Lung (tissue), 11 donors: ENCODE measurements at regions not wholly inside any gene's neighbourhood (a gene's known extent, or its start where the extent isn't known, plus 50 kb on each side); places are given as distances from the start of the nearest gene placed in this dataset.

Source experiments
- ATAC-seq: fragments of 200-7000 bp; cut with Tn5 transposase; one replicate; pipeline ENCODE4 v1.9.1; 2020; ENCODE audit warnings: moderate number of reproducible peaks; ENCODE audit not compliant: insufficient read depth, low FRiP score
- DNase-seq, 3 donors: peaks; one replicate each; pipeline ENCODE4 v3.0.0-alpha.2; 2013 to 2017
- H3K27ac ChIP-seq, 2 donors: one replicate each; pipeline ENCODE4 v1.5.1; 2013; ENCODE audit warnings: mild to moderate bottlenecking in 2 of 2, moderate library complexity in 2 of 2, control low read depth in 1 of 2, inconsistent platforms in 1 of 2, low read depth in 1 of 2, low read length in 1 of 2
- H3K27me3 ChIP-seq, 3 donors: one replicate each; pipeline ENCODE4 v1.5.1; 2013; ENCODE audit warnings: low read length in 2 of 3; ENCODE audit not compliant: control insufficient read depth in 3 of 3, insufficient read depth in 3 of 3
- H3K36me3 ChIP-seq, 4 donors: one replicate each; pipeline ENCODE4 v1.5.1; 2013; ENCODE audit warnings: low read length in 4 of 4, mild to moderate bottlenecking in 1 of 4, moderate library complexity in 1 of 4; ENCODE audit not compliant: control insufficient read depth in 4 of 4, insufficient read depth in 4 of 4
- H3K4me1 ChIP-seq, 5 donors: one replicate each; pipeline ENCODE4 v1.5.1; 2013; ENCODE audit warnings: low read length in 5 of 5, mild to moderate bottlenecking in 2 of 5, moderate library complexity in 1 of 5; ENCODE audit not compliant: control insufficient read depth in 5 of 5, insufficient read depth in 5 of 5
- H3K4me3 ChIP-seq: one replicate; pipeline ENCODE4 v1.5.1; 2013; ENCODE audit warnings: mild to moderate bottlenecking, control low read depth, moderate library complexity
- H3K9ac ChIP-seq, 2 donors: one replicate each; pipeline ENCODE4 v1.5.1; 2013; ENCODE audit warnings: low read length in 2 of 2, control low read depth in 1 of 2; ENCODE audit not compliant: insufficient read depth in 1 of 2
- H3K9me3 ChIP-seq, 4 donors: one replicate each; pipeline ENCODE4 v1.5.1; 2013; ENCODE audit warnings: low read length in 3 of 4, mild to moderate bottlenecking in 1 of 4, moderate library complexity in 1 of 4; ENCODE audit not compliant: control insufficient read depth in 4 of 4, insufficient read depth in 3 of 4
- WGBS, 2 donors: extraction: QIAGEN DNeasy Blood & Tissue Kit; methylation state at CpG; one replicate each; pipeline ENCODE4 v1.1.7; 2013; 5-methylcytosine and 5-hydroxymethylcytosine counted together
- TF ChIP-seq, protein P1 (sequence below): IDR thresholded peaks from 2 replicates; pipeline ENCODE4 v1.5.1; 2012; ENCODE audit warnings: mild to moderate bottlenecking; ENCODE audit errors: control extremely low read depth, extremely low read depth
- donor health status: control.
- donor health status: control.
- donor health status: Bipolar disorder and iron deficiency.
- donor health status: healthy.
- donor health status: DM: yes; HTN: yes; CAD: no.

DNA sequence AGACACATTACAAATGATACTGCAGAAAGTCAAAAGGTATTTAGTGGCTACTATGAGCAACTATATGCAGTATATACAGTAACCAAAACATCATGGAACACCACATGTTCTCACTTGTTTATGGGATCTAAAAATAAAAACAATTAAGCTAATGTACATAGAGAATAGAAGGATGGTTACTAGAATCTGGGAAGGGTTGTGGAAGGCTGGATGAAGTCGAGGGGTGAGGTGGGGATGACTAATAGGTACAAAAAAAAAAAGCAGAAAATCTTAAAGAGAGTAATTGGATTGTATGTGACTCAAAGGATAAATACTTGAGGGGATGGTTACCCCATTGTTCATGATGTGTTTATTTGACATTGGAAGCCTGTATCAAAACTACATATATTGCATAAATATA is 848.8 kb upstream of the GBE1 start:
- TF ChIP-seq, protein P1, sequence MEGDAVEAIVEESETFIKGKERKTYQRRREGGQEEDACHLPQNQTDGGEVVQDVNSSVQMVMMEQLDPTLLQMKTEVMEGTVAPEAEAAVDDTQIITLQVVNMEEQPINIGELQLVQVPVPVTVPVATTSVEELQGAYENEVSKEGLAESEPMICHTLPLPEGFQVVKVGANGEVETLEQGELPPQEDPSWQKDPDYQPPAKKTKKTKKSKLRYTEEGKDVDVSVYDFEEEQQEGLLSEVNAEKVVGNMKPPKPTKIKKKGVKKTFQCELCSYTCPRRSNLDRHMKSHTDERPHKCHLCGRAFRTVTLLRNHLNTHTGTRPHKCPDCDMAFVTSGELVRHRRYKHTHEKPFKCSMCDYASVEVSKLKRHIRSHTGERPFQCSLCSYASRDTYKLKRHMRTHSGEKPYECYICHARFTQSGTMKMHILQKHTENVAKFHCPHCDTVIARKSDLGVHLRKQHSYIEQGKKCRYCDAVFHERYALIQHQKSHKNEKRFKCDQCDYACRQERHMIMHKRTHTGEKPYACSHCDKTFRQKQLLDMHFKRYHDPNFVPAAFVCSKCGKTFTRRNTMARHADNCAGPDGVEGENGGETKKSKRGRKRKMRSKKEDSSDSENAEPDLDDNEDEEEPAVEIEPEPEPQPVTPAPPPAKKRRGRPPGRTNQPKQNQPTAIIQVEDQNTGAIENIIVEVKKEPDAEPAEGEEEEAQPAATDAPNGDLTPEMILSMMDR, result no peak
- no peak for ATAC-seq
- no peaks in the 10 kb centered on the region for H3K36me3 ChIP-seq
- 59 to 72% methylated on average over 1 of the region's 1 CpG for WGBS, 2 donors
- H3K4me1 ChIP-seq, result no peaks in the 10 kb centered on the region
- H3K27ac ChIP-seq, result no peak overlapping the region
- H3K27me3 ChIP-seq, result no peaks in the 10 kb centered on the region
- H3K4me3 ChIP-seq, result no peak overlapping the region
- peaks cover 0 to under 1% (median 0%) of the 10 kb centered on the region in 4 donors for H3K9me3 ChIP-seq
- no peak overlapping the region for H3K9ac ChIP-seq
- DNase-seq, result no peak

DNA sequence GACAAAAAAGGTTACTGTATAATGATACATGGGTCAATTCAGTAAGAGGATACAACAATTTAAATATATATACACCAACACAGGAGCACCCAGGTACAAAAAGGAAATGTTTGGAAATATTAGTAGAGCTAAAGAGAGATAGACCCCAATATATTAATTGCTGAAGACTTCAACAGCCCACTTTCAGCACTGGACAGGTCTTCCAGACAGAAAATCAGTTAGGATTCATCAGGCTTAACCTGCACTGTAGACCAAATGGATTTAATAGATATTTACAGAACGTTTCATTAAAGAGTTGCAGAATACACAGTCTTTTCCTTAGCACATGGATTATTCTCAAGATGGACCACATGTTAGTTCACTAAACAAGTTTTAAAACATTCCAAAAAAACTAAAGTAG is 845.9 kb upstream of the GBE1 start:
- H3K9ac ChIP-seq, result no peak overlapping the region
- peaks cover 0 to 4% (median 1%) of the 10 kb centered on the region in 4 donors for H3K9me3 ChIP-seq
- DNase-seq (no peak), ATAC-seq (no peak)
- H3K27me3 ChIP-seq, result no peaks in the 10 kb centered on the region
- no peak overlapping the region for H3K27ac ChIP-seq
- H3K4me3 ChIP-seq, result no peak overlapping the region
- TF ChIP-seq, protein P1, result no peak
- H3K36me3 ChIP-seq, result no peaks in the 10 kb centered on the region
- WGBS, 2 donors, result 81 to 88% methylated on average over 1 of the region's 1 CpG
- H3K4me1 ChIP-seq, result no peaks in the 10 kb centered on the region

DNA sequence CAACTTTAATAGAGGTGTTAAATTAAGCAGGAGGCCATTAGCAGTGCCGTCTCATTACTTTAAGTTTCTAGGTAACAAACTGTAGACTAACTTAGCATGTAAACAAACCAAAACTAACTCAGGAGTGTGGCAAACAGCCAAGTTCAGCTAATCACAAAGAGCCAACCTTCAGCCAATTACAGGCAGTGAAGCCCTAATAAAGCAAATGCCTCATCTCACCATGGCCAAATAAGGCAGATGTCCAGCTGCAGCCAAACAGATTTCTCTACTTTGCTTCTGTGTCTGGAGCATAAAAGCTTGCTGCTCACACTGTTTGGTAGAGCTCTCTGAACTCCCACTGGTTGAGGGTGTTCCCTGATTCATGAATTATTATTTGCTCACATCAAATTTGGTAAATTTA is 835.4 kb upstream of the GBE1 start:
- no peaks in the 10 kb centered on the region for H3K36me3 ChIP-seq
- H3K27ac ChIP-seq, result no peak overlapping the region
- ATAC-seq (no peak), DNase-seq (peak in 2 of 3 donors; percentile 1 to 10)
- no peak overlapping the region for H3K9ac ChIP-seq
- H3K9me3 ChIP-seq, result peaks cover 0 to 9% (median 5%) of the 10 kb centered on the region in 4 donors
- TF ChIP-seq, protein P1, result no peak
- no peak overlapping the region for H3K4me3 ChIP-seq
- 75 to 81% methylated on average over 1 of the region's 1 CpG for WGBS, 2 donors
- H3K4me1 ChIP-seq, result no peaks in the 10 kb centered on the region
- no peaks in the 10 kb centered on the region for H3K27me3 ChIP-seq

GRCh38 chr3:82595530-82595929 is 834.1 kb upstream of the GBE1 start:
- DNase-seq (no peak), ATAC-seq (no peak)
- 84 to 94% methylated on average over 2 of the region's 2 CpGs for WGBS, 2 donors
- Histone ChIP-seq H3K4me3 (no peak overlapping the region), H3K9me3 (peaks cover 0 to 9% (median 5%) of the 10 kb centered on the region in 4 donors), H3K27me3 (no peaks in the 10 kb centered on the region), H3K9ac (no peak overlapping the region), H3K36me3 (no peaks in the 10 kb centered on the region), H3K27ac (no peak overlapping the region), H3K4me1 (no peaks in the 10 kb centered on the region)
- TF ChIP-seq, protein P1, result no peak
